Stimulated activated CD8-positive, alpha-beta memory T cell treated with anti-CD3 and anti-CD28 coated beads, Interleukin-4, amount 100 ng/mL, for 48 hours (primary cell): ENCODE measurements at regions not wholly inside any gene's neighbourhood (a gene's known extent, or its start where the extent isn't known, plus 50 kb on each side); places are given as distances from the start of the nearest gene placed in this dataset.

Source experiments
- DNase-seq: peaks from one replicate; pipeline ENCODE4 v3.0.0-alpha.2; 2020

GRCh38 chr9:86679909-86680308, 267.4 kb downstream of the GAS1 start:
- no peak for DNase-seq

DNA sequence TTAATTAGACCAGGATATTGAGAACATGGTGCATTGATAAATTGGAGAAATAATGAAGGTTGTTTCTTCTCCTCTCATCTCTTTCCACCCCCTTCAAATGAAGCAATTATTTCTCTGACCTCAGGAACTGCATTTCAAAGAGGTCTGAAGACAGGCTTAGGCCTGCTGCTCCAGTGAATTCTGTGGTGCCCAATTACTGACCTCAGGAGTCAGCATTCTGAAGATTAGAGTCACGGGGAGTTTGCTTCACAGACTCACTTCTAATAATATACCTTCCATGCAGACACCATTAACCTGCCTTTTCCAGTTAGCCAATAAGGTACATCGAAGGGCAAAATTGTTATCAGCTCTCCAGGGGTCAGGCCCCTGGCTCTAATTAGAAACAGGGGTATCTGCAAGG, 270.9 kb downstream of the GAS1 start:
- no peak for DNase-seq

DNA sequence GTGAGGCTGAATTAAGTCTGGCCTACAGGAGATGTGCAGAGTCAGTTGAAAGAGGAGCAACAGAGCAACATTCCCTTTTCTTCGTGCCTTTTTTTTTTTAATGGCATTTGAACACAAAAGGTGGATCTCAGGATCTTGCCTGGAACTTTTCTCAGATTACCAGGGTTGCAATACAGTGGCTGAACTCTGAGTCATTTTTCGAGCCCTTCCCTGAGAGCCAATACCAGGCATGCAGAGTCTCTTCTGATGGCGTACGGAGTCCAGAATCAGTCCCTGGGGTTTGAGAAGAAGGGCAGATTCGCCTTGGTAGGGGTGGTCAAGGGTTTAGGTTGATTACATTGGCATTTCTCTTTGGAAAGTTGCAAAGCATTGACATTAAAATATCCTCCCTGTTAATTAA, 271.5 kb downstream of the GAS1 start:
- no peak for DNase-seq

- no peak for DNase-seq
Observed at GRCh38 chr9:86674487-86674886, 272.8 kb downstream of the GAS1 start.

DNA sequence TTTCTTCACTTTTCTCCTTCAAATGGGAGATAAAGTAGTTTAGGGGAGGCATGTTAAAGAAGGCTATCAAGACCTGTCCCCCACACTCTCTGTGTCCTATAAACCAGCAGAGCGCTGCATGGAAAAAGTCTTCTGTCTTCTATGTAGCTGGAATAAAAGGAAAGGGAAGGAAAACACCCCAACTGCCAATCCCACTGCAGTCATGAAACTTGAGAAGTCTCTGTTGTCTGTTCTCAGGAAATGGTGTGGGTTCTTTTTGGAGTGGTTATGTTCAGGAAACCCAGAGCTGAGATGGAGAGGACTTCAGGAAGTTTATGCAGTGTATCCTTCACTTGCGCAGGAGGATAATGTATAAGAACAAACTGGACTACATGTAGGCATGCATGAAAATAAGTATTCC, 274.3 kb downstream of the GAS1 start:
- no peak for DNase-seq

GRCh38 chr9:86672301-86672700, 275.0 kb downstream of the GAS1 start:
- no peak for DNase-seq

- DNase-seq = no peak
Observed at GRCh38 chr9:86671018-86671417, 276.3 kb downstream of the GAS1 start.

GRCh38 chr9:86670536-86670935, 276.8 kb downstream of the GAS1 start:
- no peak for DNase-seq

- DNase-seq = no peak
Observed at GRCh38 chr9:86670076-86670475, 277.2 kb downstream of the GAS1 start.

DNA sequence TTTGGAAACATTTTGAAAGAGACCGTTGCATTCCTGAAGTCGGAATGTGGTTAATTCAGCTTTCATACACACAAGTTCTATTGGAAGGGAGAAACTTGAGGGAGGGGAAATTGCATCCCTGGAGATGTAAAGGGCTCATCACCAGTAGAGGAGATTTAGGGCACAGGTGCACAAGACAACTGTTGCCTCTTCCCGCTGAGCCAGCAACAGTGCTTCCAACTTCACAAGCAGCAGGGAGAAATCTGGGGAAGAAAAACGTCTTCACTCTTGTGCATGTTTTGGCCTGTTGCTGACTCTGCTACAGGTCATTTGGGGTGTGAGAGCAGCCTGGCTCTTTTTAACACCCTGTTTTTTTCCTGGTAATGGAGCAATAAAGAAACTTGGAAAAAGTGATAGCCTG, 277.9 kb downstream of the GAS1 start:
- DNase-seq = no peak

DNA sequence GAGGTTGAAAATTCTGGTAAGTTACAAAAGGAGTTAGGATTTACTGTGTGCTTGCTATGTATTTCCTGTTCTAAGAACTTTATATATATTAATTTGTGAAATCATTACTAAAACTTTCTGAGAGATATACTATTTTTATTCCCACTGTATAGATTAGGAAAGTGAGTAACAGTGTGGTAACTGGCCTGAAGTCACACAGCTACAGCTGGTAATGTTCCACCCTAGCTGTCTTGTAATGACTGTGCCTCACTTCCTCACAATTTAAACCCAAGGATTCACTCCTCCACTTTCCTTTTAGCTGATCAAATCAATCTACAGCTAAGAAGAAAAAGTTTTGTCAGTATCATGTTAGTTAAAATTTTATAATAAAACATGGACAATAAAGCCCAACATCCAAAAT, 278.8 kb downstream of the GAS1 start:
- DNase-seq = no peak

DNA sequence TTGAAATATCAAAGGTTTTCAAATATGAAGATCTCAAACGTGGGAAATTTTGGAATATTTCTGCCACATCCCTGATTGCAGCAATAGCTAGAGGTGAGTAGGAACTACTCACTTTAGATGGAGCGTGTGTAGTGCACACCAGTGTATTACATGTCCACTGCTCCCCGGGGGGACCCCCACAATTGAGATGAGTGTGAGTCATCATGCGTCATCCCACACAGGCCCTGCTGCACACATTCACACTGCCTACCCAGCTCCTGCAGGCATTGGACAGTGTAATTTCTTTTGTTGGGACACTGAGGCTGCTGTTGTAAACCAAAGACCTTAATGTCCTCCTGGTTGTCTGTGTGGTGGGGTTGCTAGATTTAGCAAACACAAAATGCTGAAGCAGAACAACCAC, 280.0 kb downstream of the GAS1 start:
- peak; percentile 31 for DNase-seq

DNA sequence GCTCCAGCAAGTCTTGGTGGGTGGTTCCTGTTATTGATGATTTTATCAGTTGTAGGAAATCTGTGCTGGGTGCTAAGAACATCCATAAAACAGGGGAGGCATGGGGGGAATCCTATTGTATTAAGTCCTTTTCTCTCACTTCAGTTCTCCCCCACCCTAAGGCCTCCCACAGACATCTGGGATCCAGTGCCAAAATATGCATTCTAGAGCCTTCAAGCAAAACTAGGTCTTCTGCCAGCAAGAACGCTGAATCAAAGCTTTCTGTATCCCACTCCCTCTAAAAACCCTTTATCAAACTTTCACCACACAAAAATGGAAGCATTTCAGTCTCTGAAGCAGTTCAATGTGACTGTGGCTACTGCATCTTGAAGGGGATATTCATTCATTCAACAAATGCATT, 281.9 kb downstream of the GAS1 start:
- DNase-seq = no peak

GRCh38 chr9:86664603-86665002, 282.7 kb downstream of the GAS1 start:
- DNase-seq = no peak

DNA sequence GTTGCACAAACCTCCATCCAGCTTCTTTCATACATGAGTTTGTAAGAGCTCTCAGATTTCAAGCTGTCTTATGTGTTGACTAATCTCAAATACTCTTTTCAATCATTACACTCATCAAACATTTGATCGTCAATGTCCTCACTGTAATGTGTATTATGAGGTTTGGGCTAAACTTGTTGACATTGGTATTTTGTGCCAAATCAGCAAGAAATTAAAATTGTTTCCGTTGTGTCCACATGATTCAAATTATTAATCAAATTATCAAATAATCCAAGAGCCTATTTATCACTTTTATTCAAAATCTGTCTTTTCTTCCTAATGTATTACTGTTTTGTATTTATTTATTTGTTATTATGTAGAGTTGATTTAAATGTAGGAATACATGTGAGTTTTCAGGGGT, 283.4 kb downstream of the GAS1 start:
- DNase-seq = no peak

- DNase-seq = no peak
Observed at GRCh38 chr9:86662890-86663468, 284.3 kb downstream of the GAS1 start.

GRCh38 chr9:86660146-86660943, 287.0 kb downstream of the GAS1 start:
- DNase-seq = peak; percentile 31

- DNase-seq = no peak
Observed at GRCh38 chr9:86659413-86660046, 287.8 kb downstream of the GAS1 start.

- no peak for DNase-seq
Observed at GRCh38 chr9:86655147-86655546, 292.2 kb downstream of the GAS1 start.

- DNase-seq = no peak
Observed at GRCh38 chr9:86653466-86653865, 293.8 kb downstream of the GAS1 start.

GRCh38 chr9:86652736-86653135, 294.6 kb downstream of the GAS1 start:
- DNase-seq = no peak

GRCh38 chr9:86649913-86650312, 295.7 kb upstream of the TUT7 start:
- DNase-seq = no peak

DNA sequence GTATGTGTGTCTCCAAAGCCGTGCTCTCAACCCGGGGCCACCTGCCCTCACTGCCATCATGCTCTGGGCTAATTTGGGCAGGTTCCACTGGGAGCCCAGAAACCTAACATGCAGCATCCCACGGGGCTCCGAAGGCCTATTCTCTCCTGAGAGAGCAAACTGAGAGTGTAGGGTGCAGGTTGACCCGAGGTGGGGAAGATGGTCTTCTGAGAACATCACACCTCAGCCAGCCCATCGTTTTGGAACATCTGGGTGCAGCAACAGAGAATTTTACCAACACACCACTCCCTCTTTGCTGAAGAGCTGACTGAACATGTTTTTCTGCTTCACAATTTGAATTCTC, 294.6 kb upstream of the TUT7 start:
- no peak for DNase-seq

DNA sequence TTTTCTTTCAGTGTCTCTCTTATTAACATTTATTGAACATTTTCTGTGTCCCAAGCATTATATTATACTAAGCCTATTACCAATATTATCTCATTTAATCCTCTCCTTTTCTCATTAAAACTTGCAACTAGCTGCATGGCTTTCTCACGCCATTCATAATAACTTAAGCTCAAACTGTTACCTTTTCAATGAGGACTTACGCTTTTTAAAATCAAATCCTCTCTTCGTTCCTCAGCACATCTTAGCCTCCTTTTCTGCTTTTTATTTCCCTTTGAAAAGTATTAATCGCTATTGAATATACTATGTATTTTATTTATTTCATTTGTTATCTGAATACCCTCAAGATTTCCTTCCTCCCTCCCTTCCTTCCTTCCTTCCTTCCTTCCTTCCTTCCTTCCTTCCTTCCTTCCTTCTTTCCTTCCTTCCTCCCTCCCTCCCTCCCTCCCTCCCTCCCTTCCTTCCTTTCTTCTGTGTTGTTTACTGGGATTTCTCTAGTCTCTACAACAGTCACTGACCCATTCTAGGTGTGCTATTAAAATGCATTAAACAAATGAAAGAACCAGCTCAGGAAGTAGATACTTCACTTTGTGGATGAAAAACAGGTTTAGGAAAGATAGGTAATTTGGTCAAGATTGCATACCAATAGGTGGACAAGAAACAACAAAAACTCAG, 294.1 kb upstream of the TUT7 start:
- DNase-seq = no peak
